A549 (cell line): ENCODE measurements at regions not wholly inside any gene's neighbourhood (a gene's known extent, or its start where the extent isn't known, plus 50 kb on each side); places are given as distances from the start of the nearest gene placed in this dataset.

Experiments
- CBX8 ChIP-seq: fragments of 200-600 bp; sonication (generic); IDR thresholded peaks from 2 replicates; pipeline ENCODE4 v1.6.1; 2016
- ESRRA ChIP-seq: fragments of 150-350 bp; IDR thresholded peaks from 2 replicates; pipeline ENCODE4 v1.6.1; 2014; ENCODE audit warnings: mild to moderate bottlenecking, low read length, borderline replicate concordance
- TF ChIP-seq, protein P1 (sequence below): fragments of >200 bp; sonication (Bioruptor Twin); formaldehyde crosslinking; IDR thresholded peaks from 3 replicates; pipeline ENCODE4 v1.5.1; 2016

DNA sequence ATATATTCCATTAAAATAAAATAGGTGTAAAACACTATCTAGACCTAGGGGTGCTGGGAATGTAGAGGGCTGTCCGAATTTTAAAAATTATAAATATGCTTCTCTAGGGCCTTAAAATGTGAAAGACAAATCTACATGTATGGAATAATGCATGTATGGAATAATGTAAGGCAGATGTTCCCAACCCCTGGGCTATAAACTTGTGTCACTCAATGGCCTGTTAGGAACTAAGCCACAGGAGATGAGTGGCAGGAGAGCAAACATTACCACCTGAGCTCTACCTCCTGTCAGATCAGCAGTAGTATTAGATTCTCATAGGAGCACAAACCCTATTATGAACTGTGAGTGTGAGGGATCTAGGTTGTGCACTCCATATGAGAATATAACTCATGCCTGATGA is 482.6 kb upstream of the TGFBR2 start:
- TF ChIP-seq CBX8 (no peak), ESRRA (no peak)
- TF ChIP-seq, protein P1, sequence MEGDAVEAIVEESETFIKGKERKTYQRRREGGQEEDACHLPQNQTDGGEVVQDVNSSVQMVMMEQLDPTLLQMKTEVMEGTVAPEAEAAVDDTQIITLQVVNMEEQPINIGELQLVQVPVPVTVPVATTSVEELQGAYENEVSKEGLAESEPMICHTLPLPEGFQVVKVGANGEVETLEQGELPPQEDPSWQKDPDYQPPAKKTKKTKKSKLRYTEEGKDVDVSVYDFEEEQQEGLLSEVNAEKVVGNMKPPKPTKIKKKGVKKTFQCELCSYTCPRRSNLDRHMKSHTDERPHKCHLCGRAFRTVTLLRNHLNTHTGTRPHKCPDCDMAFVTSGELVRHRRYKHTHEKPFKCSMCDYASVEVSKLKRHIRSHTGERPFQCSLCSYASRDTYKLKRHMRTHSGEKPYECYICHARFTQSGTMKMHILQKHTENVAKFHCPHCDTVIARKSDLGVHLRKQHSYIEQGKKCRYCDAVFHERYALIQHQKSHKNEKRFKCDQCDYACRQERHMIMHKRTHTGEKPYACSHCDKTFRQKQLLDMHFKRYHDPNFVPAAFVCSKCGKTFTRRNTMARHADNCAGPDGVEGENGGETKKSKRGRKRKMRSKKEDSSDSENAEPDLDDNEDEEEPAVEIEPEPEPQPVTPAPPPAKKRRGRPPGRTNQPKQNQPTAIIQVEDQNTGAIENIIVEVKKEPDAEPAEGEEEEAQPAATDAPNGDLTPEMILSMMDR: no peak
